ENCODE measurements at regions not wholly inside any gene's neighbourhood (a gene's known extent, or its start where the extent isn't known, plus 50 kb on each side); places are given as distances from the start of the nearest gene placed in this dataset.

- DNase-seq: no peak
Measured at GRCh38 chr4:31324814-31325213, 604.6 kb downstream of the PCDH7 start.

DNA sequence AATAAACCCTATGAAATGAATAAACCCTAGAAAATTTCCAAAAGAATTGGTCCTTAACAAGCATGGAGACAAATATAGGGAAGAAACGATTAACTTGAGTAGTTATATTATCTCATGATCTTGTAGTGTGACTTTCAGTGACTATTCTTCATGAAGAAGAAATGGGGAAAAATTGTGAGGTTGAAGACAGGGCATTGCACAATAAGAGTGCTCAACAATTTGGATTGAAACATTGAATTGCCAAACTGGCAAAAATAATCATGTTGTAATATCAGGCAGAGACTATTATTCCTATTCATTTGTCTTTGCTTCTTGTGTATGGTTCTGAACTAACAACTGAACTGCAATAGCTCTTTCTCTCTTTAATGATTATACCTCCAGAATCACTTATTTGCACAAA is 605.1 kb downstream of the PCDH7 start:
- DNase-seq: no peak

- no peak for DNase-seq
Measured at GRCh38 chr4:31327031-31327430, 606.9 kb downstream of the PCDH7 start.

- no peak for DNase-seq
Measured at GRCh38 chr4:31328932-31329331, 608.8 kb downstream of the PCDH7 start.

- DNase-seq: no peak
Measured at GRCh38 chr4:31334086-31334910, 614.1 kb downstream of the PCDH7 start.

GRCh38 chr4:31338000-31338399 is 617.8 kb downstream of the PCDH7 start:
- no peak for DNase-seq

DNA sequence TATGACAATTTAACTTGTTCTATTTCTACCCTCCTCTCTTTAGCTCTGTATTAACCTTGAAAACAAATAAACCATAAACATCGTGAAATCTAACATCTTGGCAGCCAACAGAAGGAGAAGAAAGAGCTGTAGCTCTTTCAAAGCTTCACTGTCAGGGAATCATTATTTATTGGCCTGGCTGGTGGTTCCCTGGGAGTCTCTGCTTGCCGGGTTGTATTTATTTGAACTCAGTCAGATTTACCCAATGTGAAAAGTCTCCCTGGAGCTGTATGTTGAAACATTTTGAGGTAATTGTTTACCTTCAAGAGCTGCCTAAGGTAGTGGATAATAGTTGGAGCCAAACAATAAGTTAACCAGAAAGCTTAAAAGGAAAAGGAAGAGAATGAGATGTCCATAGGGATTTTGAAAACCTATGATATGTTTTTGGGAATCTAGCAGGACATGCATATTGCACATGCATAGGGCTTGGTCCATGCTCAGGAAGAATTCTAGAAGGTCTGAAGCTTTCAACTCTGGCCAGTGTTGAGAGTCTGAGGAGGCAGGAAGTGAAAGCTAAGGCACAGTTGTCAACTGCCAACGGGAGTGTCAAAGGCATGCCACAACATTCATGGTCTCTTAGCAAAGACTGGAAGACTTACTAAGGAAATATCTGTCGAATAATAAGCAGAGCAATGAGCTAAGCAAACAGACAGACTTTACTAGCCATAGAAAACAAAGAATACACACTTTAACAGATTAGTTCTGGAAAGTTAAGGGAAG is 621.6 kb downstream of the PCDH7 start:
- DNase-seq: no peak

DNA sequence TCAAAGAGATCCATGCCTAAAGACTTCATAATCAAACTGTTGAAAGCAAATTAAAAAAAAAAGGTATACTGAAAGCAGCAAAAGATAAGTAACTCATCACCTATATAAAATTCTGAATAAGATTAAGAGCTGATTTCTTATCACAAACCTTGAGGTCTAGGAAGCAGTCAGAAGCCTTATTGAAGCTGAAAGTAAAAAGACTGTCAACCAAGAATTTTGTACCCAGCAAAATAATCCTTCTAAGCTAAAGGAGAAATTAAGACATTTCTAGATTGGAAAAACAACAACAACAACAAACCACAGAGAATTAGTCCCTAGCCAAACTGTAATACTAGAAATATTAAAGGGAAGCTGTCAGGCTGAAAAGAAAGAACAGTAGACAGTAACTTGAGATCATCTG is 622.9 kb downstream of the PCDH7 start:
- no peak for DNase-seq

DNA sequence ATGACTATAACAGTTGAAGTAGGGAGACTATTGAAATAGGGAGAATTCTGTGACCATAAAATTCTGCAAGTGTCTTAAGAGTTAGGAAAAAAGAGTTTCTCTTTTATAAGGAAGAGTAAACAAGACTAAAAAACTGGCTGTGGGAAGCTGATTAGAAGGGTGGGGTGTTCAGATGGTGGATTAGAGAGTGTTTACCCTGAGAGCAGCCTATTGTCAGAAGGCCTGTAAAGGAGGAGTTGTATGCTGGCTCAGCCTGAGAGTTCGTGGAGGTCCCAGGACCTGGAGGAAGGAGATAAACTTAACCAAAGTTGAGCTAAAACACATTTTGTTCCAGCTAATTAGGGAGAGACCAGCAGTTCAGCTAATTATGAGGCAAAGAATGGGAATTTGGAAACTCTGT is 629.7 kb downstream of the PCDH7 start:
- DNase-seq: no peak

DNA sequence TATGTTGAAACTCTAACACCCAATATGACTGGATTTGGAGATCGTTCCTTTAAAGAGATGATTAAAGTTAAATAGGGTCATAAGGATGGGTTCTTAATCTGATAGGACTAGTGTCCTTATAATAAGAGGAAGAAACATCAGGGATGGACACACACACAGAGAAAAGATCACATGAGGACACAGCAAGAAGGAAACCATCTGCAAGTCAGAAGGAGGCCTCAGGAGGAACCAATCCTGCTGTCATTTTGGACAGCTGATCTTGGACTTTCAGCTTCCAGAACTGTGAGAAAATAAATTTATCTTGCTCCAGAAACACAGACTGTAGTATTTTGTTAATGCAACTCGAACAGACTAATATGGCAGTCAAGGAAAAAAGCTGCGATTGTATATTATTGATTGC is 631.5 kb downstream of the PCDH7 start:
- DNase-seq: no peak

- no peak for DNase-seq
Measured at GRCh38 chr4:31356839-31357238, 636.7 kb downstream of the PCDH7 start.

GRCh38 chr4:31360786-31361185 is 640.6 kb downstream of the PCDH7 start:
- no peak for DNase-seq

GRCh38 chr4:31362756-31363155 is 642.6 kb downstream of the PCDH7 start:
- no peak for DNase-seq

GRCh38 chr4:31365006-31365690 is 645.0 kb downstream of the PCDH7 start:
- DNase-seq: no peak

DNA sequence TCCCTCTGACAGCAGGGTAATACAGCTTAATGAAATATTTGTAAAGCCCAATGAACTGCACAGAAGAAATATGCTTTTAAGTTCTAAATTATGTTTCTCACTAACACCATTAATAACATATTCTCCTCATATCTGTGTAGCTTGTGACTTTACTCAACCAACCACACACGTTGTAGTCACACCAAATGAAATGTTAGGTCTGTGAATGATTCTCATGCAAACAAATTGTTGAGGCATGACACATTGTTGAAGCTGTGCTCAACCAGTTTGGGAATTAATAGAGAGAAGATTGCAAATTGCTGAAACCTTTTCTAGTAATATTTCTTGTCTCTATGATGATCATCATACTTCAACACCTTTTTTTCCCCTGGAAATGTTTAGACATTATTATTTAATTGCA is 645.9 kb downstream of the PCDH7 start:
- DNase-seq: no peak

DNA sequence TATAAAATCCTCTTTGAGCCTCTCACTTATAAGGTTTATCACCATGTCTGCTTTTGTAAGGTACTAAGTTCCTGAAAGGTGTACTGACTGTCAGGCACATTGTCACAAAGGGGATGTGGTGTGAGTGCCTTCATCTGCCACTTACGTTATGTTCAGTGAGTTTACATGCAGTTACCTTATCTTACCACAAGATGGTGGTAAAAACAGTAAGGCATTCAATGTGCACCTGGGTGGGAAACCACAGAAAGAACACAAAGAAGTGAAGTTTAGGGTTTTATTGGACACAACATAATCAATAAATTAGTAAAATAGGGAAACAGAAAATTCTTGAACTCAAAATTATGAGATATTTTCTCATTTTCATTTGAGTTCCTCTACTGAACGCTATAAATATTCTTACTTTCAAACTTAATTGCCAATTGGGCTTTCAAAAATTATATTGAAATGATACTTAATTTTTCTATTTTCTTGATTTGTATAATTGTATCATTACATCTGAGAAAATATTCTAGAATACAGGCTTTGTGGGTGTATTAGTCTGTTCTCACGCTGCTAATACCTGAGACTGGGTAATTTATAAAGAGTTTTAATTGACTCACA is 650.8 kb downstream of the PCDH7 start:
- peak; percentile 43 for DNase-seq

DNA sequence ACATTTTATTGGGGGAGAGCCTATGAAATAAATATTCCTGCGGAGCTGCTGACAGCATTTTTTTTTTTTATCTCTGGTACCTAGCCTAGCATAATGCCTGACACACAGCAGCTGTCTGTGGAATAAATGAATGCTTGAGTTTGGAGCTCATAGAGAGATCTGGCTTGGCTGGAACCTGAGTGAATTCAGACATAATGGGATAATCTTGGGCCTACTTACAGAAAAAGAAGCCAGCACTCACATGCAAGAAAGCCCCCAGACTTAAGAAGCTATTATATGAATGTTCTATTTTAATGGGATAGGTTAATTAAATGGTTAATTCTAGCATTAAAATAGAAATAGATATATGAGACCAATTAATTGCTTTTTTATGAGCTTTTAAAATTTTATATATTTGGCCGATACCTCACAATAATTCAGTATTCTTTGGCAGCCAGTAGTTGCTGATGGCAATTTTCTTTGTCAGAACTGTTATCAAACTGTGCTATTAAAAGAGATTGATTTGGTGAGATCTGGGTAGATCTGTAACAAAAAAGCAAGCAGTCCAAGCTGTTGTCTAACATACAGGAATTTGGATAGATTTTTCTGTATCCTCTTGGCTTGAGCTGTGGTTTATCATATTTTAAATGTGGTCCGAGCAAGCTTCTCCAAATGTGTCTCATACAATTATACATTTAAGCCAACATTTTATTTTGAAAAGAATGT is 654.2 kb downstream of the PCDH7 start:
- DNase-seq: no peak

- no peak for DNase-seq
Measured at GRCh38 chr4:31375936-31376335, 655.8 kb downstream of the PCDH7 start.

GRCh38 chr4:31379364-31379763 is 659.2 kb downstream of the PCDH7 start:
- DNase-seq: no peak

GRCh38 chr4:31383767-31384166 is 663.6 kb downstream of the PCDH7 start:
- DNase-seq: no peak

DNA sequence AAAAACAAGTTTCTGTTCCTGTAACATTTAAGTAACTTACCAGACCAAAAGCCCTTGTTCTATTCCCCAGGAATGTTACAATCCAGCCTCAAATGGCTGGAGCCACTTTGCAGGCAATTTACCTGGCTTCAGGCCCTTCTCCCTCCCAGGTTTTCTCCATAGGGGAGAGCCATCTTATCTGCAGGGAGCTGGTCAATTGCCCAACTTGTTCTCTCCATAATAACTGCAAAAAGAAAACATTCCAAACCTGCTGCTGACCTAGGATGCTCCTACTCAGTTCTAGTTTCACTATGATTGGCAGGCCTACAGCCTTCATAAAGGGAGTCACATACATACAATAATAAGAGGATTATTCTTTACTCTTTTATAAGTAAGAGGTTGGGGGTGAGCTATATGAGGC is 670.7 kb downstream of the PCDH7 start:
- no peak for DNase-seq

DNA sequence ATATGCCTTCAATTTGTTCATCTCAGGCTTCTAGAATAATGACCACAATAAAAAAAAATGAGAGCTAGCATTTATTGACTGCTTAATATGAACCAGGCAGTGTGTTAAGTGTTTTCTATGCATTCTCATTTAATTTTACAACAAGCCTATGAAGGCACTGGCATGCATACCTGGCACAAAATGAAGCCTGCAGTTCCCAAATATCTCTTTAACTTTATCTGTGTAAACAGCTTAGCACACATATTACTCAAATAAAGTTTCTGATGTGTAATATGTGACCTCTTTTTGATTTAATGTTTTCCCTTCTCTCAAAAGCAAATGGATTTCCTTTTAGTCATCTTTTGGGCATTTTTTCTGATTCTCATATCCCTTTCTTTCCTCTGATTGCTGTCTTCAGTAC is 671.8 kb downstream of the PCDH7 start:
- no peak for DNase-seq

GRCh38 chr4:31392923-31393322 is 672.8 kb downstream of the PCDH7 start:
- no peak for DNase-seq
